ENCODE measurements at regions not wholly inside any gene's neighbourhood (a gene's known extent, or its start where the extent isn't known, plus 50 kb on each side); places are given as distances from the start of the nearest gene placed in this dataset.
A peak's percentile ranks its signal among the peaks of the same experiment; 100 is the strongest.

DNA sequence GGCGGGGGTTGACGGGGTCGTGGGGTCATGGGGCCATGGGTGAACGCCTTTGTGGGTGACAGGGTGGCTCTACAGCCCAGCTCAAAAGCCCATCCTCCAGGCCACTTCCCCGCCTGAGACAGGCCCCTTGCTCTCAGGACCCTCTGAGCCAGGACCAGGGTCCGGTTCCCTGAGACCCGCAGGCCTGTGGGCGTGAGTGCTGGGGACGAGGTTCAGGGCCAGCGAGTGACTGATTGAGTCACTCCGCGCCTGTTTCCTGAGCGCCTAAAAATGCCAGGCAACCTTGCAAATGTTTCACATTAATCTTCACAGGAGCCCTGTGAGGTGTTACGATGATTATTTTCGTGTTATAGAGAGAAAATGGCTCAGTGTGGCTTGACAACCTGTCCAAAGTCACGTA, 97.8 kb downstream of the ZNF674 start:
- DNase-seq (ENCODE audit: low read depth) = peak; percentile 18

DNA sequence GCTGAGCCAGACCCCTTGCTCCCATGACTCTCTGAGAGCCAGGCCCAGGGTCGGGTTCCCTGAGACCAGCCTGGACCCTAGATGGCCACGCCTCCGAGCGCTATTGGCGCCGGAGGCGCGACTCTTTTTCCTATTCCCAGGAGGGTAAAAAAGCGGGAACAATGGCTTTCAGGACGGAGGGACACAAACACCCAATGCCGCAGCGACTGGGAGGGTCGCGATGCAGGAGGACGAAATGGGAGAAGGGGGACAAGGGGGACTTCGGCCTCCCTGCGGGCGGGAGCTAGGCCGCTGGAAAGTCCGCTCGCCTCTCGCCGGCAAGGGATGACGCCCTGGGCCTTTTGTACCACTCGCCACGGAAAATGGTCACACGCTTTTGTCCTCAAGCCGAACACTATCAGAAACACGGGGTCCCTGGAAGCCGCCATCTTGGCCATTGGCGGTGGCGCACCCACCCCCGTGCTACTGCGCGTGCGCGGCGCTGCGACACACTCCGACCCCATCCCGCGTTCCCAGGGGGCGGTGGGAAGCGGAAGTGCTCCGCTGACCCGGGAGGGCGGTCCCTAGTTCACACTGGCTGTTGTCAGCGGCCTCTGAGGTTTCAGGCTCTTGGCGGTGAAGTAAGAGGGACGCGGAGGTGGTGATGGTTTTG, 98.4 kb downstream of the ZNF674 start:
- DNase-seq (ENCODE audit: low read depth) = peak; percentile 62

DNA sequence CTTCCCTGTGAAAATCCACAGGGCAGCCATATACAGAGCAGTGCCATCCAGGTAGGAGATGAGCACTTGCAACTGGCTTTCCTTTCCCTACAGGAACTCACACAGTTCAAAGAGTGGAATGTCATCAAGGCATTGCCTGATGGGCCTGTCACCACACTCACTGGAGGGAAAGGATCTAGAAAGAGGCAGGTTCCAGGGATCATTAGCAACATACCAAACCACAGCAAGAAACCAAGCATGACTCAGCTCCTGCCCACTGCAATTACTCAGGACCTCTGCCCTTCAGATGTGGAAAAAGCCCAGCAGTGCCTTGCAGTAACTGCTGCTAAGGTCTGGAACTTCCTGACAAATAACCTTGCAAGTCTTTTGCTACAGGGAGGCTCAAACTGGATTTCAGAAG, 101.2 kb downstream of the ZNF674 start:
- DNase-seq (ENCODE audit: low read depth) = peak; percentile 97

DNA sequence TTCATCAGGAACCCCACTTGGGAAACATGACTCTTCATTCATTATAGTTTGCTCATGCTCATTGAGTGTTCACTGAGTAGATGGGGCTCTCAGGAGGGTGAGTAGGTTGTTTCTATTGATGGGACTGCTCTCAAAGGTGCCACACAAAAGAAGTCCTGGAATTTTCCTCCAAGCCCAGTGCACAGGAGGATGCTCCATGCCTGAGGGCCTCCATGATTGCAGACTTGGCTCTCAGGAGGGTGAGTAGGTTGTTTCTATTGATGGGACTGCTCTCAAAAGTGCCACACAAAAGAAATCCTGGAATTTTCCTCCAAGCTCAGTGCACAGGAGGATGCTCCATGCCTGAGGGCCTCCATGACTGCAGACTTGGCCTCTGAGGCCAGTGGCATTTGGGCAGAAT, 108.5 kb downstream of the ZNF674 start:
- no peak for DNase-seq (ENCODE audit: low read depth)

DNA sequence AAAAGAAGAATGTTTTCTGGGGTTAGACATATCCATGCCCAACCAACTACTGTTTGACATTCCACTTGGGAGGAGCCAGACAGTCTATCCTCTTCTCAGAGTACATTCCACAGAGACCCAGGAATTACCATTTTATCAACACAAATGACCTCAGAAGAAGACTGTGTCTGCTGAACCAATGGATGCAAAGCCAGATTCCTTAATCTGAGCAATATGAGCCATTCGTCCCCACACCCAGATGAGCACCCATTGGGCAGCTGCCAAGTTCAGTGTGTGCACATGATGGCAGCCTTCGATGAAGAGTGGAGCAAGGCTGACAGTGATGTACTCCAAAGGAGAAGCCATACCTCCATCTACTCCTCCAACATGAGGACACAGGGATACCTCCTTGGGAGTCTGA, 111.3 kb downstream of the ZNF674 start:
- DNase-seq (ENCODE audit: low read depth) = no peak

DNA sequence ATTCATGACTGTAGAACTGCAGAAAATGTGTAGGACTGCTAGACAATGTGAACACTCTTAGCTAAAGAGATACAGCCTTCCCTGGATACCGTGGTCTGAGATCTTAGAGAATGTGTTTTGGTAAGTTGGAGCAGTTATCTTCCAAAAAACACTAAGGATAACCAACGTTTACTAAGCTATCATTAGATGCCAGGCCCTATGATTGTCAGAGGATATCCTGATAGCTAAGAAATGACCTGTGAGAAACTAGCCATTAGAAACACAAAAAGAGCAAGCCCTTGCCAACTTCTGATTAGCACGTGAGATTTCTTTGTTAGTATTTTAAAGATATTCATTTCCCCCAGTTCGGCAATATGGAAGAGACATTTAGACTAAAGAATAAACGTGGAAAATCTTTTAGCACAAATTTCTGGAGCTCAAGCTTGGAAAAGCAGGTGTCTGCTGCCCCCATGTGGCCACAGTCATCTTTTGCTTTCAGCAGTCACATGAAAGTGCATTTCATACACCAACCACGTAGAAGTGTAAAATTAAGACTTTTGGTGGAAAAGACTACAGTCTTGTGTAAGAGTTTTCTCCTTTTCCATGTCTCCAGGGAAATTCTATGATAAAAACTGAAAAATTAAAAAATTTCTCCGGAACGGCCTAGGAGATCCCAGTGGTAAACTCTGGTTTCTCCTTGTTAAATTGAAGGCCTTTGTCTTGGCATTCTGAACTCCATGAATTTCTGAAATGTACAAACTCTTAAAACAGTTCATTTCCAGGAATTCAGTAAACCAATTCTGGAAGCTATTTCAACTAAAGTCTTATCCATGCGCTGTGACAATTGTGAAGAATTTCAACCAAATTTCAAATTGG, 136.4 kb downstream of the ZNF674 start:
- DNase-seq (ENCODE audit: low read depth) = peak; percentile 52

DNA sequence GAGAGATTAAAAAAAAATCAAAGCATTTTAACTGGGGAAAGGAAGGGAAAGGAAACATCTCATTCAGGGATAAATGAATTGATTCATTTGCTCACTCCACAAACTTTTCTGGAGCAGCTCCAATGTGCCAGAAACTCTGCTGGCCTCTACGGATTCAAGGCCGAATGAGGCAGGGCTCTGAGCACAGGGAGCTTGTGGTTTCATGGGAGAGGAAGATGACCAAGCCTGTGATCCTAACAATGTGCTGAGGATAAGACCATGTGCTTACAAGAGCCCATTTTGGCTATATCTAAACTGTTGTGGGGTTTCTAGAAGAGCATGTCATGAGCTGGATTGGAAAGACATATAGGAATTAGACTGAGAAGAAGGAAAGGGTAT, 137.5 kb downstream of the ZNF674 start:
- DNase-seq (ENCODE audit: low read depth) = no peak

DNA sequence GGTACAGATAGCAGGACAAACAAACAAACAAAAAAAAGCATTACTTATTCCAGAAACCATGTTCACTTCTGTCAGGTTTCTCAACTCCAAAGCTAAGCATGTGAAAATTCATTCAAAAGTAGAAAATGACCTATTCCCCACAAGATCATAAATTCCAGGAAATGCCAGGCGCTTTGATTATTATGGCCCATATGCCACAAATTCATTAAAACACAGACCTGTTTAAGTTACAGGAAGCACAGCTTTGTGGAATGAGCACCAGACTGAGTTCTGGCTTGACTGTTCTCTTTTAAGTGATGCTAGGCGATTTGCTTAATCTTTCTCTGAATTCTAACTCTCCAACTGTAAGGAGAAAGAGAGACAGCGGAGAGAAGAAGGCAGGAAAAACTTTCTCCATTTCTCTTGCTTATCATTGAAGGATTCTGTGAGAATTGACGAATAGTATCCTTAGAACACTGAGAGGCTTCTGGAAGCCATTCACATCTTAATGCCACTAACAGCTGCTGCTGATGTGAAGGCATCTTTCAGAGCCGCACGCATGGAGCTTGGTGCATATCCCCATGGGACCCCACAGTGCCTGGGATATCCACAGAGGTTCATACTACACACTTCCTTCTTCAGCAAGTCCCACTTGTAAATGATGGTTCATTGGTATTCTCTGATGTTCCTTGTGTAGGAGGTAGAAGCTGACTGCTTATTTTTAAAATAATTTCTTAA, 138.0 kb downstream of the ZNF674 start:
- no peak for DNase-seq (ENCODE audit: low read depth)

DNA sequence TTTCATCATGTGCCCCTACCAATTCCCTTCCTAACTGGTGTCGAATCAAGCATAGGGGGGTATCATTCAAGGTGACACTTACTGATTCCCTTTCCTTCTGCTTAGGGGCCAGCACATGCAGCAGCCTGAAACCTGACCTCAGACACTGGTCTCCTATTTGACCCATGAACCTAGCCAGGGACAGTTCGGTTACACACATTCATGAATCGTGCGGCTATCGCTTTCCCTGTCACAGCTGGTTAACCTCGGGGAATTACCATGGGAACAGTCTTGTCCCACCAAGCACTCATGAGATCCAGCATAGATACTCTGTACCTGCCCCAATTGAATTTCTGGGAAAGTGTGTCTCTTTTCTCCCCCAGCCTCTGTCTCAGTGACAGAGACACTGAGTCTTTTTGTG, 140.4 kb downstream of the ZNF674 start:
- peak; percentile 38 for DNase-seq (ENCODE audit: low read depth)

DNA sequence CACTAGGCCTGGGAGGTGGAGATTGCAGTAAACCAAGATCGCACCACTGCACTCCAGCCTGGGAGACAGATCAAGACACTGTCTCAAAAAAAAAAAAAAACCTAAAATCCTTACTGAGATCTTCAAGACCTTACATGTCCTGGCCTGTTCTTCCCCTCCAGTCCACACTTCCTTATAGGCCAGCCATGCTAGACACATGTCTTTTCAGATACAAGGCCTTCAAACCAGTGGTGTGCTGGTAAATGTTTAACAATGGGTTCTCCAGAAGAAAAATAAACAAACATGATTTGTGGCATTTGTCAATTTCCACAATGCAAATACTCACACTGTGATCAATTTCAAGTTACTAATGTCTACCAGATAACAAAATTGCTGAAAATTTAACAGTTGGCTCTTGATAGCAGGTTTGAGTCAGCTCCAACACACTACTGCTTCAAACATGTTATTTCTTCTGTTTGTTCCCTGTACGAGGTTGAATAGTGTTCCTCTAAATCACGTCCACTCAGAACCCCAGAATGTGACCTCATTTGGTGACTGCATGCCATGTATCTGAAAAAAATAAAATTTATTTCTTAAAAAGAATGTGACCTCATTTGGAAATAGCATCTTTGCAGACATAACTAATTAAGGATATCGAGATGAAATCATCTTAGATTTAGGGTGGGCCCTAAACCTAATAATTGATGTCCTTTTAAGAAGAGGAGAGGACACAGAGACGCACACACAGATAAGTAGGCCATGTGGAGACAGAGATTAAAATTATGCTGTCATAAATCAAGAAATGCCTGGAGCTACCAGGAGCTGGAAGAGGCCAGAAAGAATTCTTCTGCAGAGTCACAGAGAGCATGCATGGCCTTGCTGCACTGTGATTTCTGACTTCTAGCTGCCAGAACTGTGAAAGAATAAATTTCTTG, 144.4 kb downstream of the ZNF674 start:
- DNase-seq (ENCODE audit: low read depth) = no peak

DNA sequence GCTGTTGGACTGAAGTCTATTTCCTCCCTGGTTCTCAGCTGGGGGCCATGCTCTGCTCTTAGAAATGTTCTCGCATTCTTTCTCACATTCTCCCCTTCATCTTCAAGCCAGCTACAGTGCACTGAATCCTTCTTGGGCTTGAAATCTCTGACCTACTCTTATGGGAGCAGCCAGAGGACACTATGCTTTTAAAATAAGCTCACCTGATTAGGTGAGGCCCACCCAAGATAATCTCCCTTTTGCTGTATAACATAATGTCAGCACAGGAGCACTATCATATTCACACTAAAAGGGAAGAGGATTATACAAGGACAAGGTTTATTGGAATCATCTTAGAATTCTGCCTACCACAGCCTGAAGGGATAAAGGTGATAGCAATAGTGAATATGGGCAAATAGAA, 146.3 kb downstream of the ZNF674 start:
- no peak for DNase-seq (ENCODE audit: low read depth)

DNA sequence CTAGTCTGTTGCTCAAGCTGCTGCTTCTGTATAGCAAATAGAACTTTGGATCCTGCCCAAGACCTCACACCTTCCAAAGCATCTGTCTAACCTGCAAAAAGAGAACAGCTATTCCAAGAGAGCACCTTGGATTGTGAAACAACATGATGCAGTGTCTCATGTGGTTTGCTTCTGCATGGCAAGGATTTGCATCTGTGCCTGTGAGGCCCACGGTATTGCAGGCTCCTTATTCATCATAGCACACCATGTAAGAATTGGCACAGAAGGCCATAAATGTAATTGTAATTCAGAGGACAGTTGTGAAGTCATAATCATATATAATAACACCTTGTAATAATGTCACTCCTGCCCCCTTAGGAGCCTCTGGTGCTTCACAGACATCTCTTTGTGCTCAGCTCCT, 147.1 kb downstream of the ZNF674 start:
- DNase-seq (ENCODE audit: low read depth) = no peak

DNA sequence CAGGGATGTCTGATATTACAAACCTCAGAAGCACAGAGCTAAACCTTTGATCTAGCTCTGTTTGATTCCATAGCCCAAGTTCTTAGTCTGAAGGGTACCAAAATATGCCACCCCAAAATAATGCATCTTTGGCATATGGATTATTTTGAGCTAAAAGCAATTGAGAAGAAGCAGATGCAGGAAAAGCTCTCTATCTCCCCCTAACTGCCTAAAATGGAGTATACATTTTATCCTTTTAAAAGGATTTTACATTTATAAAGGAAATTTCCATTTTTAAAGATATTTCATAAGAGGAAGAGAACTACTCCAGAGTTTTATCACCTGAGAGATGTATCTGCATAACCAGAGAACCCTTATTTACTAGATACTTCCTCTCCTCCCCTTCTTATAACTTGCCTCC, 158.7 kb downstream of the ZNF674 start:
- no peak for DNase-seq (ENCODE audit: low read depth)

DNA sequence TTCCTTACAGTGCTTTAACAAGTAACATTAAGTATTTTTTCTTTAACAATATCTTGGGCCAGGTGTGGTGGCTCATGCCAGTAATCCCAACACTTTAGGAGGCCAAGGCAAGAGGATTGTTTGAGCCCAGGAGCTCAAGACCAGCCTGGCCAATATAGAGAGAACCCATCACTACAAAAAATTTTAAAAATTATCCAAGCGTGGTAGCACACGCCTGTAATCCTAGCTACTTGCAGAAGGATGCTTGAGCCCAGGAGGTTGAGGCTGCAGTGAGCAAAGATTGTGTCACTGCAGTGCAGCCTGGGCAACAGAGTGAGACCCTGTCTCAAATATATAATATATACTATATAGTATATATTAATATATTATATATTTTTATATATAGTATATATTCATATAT, 162.2 kb downstream of the ZNF674 start:
- no peak for DNase-seq (ENCODE audit: low read depth)

DNA sequence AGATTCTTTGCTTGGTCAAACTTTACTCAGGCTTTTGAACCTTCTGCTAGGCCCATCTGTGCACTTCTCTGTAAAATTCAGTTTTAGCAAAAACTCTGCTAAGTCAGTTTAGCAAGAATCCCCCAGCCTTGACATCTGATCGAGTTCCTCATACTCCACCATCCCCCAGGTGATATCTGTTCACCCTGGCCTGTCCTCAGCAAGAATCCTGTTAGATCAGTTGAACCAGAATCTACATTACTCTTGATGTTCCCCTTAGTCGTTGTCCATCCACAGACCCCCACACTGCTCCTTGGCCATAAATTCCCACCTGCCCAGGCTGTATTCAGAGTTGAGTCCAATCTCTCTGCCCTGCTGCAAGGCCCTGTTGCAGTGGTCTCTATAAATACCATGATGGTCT, 162.6 kb downstream of the ZNF674 start:
- no peak for DNase-seq (ENCODE audit: low read depth)

DNA sequence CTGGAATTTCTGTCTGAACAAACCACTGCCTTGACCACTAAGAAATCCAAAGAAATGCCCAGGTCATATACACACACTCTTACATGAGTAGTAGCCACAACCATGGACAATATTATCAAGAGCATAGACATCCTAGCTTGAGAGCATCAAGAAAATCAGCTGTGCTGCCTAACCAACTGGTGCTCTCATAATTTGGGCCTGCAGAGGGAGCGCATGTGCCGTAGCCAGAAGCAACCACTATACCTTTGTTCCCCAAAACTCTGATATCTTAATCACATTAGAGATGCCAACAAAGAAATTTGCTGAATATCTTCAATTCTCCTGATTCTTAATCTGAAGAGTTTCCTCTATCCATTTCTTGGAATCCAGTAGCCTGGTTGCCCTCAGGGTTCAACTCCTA, 163.6 kb downstream of the ZNF674 start:
- DNase-seq (ENCODE audit: low read depth) = no peak

DNA sequence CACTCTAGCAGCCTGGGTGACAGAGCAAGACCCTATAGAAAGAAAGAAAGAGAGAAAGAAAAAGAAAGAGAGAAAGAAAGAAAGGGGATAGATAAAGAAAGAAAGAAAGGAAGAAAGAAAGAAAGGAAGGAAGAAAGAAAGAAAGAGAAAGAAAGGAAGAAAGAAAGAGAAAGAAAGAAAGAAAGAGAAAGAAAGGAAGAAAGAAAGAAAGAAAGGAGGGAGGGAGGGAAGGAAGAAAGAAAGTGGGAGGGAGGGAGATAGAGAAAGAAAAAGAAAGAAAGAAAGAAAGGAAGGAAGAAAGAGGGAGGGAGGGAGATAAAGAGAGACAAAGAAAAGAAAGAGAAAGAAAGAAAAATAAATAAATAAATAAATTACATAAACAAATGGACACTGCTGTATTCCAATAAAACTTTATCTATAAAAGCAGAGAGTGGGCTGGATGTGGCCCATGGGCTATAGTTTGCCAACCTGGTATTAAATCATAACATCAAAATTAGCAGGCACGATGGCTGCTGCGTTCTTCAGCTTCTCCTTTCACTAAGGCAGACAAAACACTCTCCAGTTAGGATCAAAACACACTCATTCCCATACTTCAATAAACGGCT, 165.0 kb downstream of the ZNF674 start:
- no peak for DNase-seq (ENCODE audit: low read depth)

DNA sequence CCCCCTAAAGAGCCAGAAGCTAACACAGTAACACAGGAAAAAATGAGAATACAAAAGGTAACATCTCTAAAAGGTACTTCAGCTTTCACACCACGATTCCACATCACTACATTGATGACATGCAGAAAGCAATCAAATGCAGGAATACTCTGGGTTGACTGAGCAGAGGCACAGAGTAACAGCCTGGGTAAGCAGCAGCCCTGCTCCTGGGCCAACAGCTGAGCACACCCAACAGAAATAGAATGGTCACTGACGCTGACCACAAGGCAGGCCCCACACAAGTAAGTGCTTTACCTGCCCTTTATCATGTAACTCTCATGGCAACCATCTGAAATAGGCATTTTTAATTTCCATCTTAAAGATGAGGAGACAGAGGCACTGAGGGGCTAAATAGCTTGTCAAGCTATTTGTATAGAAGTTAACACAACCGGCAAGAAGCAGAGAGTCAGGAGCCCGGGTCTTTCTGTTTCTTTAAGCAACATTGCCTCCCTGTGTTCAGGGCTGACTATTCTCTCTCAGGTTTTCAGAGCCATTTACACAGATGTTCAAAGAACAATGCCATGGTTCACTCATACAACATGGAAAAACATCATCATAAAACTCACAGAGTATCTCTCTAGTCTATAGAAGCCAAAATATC, 168.9 kb downstream of the ZNF674 start:
- peak; percentile 64 for DNase-seq (ENCODE audit: low read depth)

DNA sequence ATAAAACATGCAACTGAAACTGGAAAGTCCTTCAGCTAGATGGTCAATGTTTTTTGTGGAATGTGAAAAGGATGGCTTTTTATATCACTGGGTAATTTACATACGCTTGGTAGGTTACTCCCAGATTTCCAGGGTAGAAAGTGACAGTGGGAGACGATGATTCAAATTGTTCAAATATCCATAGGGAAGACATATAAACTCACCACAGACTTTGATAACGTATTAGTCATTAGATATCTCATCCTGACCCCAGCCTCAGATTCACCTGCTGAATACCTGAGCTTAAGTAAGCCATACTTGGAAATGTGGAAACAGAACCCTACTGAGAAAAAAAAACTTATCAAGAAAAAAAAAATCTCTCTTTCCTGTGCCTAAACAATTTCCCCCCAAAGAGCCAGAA, 169.4 kb downstream of the ZNF674 start:
- no peak for DNase-seq (ENCODE audit: low read depth)

DNA sequence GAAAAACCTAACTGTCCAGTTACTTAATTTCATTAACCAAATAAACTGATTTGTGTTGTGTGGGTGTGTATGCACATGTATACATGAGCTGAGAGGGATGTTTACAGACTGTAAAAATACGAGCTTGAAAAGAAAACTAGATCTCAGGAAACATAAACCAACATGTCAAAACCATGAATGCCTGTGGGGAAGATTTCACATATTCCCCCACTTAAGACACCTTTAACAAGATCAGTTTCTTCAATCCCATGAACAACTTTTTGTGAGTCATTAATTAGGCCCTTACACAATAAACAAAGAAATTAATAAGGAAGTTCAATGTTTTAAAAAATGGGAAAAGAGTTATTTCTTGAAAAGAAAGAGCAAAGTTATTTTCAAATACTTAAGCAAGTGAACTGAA, 170.8 kb downstream of the ZNF674 start:
- DNase-seq (ENCODE audit: low read depth) = peak; percentile 18

DNA sequence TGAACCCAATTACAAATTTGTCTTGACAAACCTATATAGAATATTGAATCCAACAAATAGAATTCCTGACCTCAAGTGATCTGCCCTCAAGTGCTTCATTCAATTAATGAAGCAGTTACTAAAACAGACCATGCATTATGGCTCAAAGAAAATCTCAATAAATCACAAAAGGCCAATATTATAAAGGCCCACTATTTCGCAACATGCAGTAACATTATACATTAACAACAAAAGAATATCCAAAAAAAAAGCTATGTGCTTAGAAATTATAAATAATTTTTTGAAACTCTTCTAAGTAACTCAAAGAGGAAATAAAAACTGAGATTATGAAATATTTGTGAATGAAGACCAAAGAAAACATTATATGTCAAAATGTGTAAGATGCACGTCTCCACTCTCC, 177.7 kb downstream of the ZNF674 start:
- DNase-seq (ENCODE audit: low read depth) = no peak

All from renal cortical epithelial cell (primary cell).